ENCODE measurements at regions not wholly inside any gene's neighbourhood (a gene's known extent, or its start where the extent isn't known, plus 50 kb on each side); places are given as distances from the start of the nearest gene placed in this dataset.

- Histone ChIP-seq H2AFZ (ENCODE audit: low read depth, low read length) (no peak overlapping the region), H3K27ac (ENCODE audit: low read length) (no peak overlapping the region), H3K4me2 (ENCODE audit: low read length) (no peak overlapping the region), H3K9ac (ENCODE audit: low read length) (no peak overlapping the region), H3K4me3 (ENCODE audit: low read length) (no peak overlapping the region), H3K36me3 (ENCODE audit: insufficient read depth, low read length) (no peaks in the 10 kb centered on the region), H4K20me1 (ENCODE audit: insufficient read depth) (no peaks in the 10 kb centered on the region), H3F3A (ENCODE audit: insufficient read depth, low read length, poor library complexity, severe bottlenecking) (no peaks in the 10 kb centered on the region), H3K27me3 (ENCODE audit: insufficient read depth, low read depth, low read length) (no peaks in the 10 kb centered on the region), H3K9me2 (ENCODE audit: insufficient read depth, low read length) (no peaks in the 10 kb centered on the region), H3K79me2 (replicated peaks; ENCODE audit: insufficient read depth, low read length) (no peaks in the 10 kb centered on the region), H3K9me3 (ENCODE audit: low read length) (no peaks in the 10 kb centered on the region)
- TF ChIP-seq MXI1 (conservative IDR thresholded peaks at IDR 0.05; ENCODE audit: poor library complexity, severe bottlenecking), result no peak
- no peak for TF ChIP-seq SMC3 (conservative IDR thresholded peaks at IDR 0.05; ENCODE audit: poor library complexity)
- no peak for TF ChIP-seq POLR2AphosphoS5 (IDR thresholded peaks at IDR 0.05)
- no peak for TF ChIP-seq EP300 (conservative IDR thresholded peaks at IDR 0.05; ENCODE audit: poor library complexity, severe bottlenecking)
- no peak for TF ChIP-seq CTCF (IDR thresholded peaks at IDR 0.05; ENCODE audit: poor library complexity, severe bottlenecking)
- no peak for TF ChIP-seq RAD21 (conservative IDR thresholded peaks at IDR 0.05)
- TF ChIP-seq EZH2 (IDR thresholded peaks at IDR 0.05; ENCODE audit: borderline replicate concordance, insufficient read depth, low read length, poor library complexity, severe bottlenecking), result no peak
- TF ChIP-seq REST (IDR thresholded peaks at IDR 0.05; ENCODE audit: borderline replicate concordance), result no peak
- TF ChIP-seq TAF1 (IDR thresholded peaks at IDR 0.05; ENCODE audit: low read depth), result no peak
These were observed 199.3 kb upstream of the DEPDC1 start for GRCh38 chr1:68696221-68696620.

GRCh38 chr1:68703921-68704354, 207.1 kb upstream of the DEPDC1 start:
- Histone ChIP-seq H3K79me2 (replicated peaks; ENCODE audit: insufficient read depth, low read length) (no peaks in the 10 kb centered on the region), H3K36me3 (ENCODE audit: insufficient read depth, low read length) (no peaks in the 10 kb centered on the region), H3K9me3 (ENCODE audit: low read length) (no peaks in the 10 kb centered on the region), H4K20me1 (ENCODE audit: insufficient read depth) (no peaks in the 10 kb centered on the region), H2AFZ (ENCODE audit: low read depth, low read length) (no peak overlapping the region), H3K9ac (ENCODE audit: low read length) (no peak overlapping the region), H3K9me2 (ENCODE audit: insufficient read depth, low read length) (no peaks in the 10 kb centered on the region), H3K4me2 (ENCODE audit: low read length) (no peak overlapping the region), H3K27ac (ENCODE audit: low read length) (no peak overlapping the region), H3F3A (ENCODE audit: insufficient read depth, low read length, poor library complexity, severe bottlenecking) (no peaks in the 10 kb centered on the region), H3K27me3 (ENCODE audit: insufficient read depth, low read depth, low read length) (no peaks in the 10 kb centered on the region), H3K4me3 (ENCODE audit: low read length) (no peak overlapping the region)
- no peak for TF ChIP-seq RAD21 (conservative IDR thresholded peaks at IDR 0.05)
- no peak for TF ChIP-seq POLR2AphosphoS5 (IDR thresholded peaks at IDR 0.05)
- no peak for TF ChIP-seq SMC3 (conservative IDR thresholded peaks at IDR 0.05; ENCODE audit: poor library complexity)
- no peak for TF ChIP-seq MXI1 (conservative IDR thresholded peaks at IDR 0.05; ENCODE audit: poor library complexity, severe bottlenecking)
- TF ChIP-seq EP300 (conservative IDR thresholded peaks at IDR 0.05; ENCODE audit: poor library complexity, severe bottlenecking), result no peak
- TF ChIP-seq CTCF (IDR thresholded peaks at IDR 0.05; ENCODE audit: poor library complexity, severe bottlenecking), result no peak
